ENCODE measurements at regions not wholly inside any gene's neighbourhood (a gene's known extent, or its start where the extent isn't known, plus 50 kb on each side); places are given as distances from the start of the nearest gene placed in this dataset.

DNA sequence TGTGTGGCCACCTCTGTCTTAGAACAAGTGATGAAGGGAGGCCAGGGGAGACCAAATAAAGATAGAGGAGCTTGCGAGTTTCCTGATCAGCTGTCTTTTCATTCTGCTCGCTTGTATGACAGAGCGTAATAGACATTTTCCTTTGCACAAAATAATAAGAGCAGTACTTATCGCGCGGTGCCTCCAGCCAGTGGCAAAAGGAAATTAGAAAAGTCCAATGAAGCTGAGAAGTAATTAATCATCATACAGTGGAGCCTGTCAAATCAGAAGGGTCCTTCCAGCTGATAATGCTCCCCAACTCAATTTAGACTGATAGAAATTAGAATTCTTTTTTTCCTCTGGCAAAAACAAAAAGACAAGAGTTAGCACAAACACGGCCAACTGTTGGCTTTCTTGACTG is 307.0 kb upstream of the IRX5 start:
- H3K36me3 ChIP-seq (ENCODE audit: insufficient read depth, low read length), result no peaks in the 10 kb centered on the region
- H3K9me3 ChIP-seq (ENCODE audit: low read length), result peaks cover 4% of the 10 kb centered on the region
- no peaks in the 10 kb centered on the region for H3K4me1 ChIP-seq (ENCODE audit: insufficient read depth, low read length)
- H3K27me3 ChIP-seq (ENCODE audit: insufficient read depth, low read length), result no peaks in the 10 kb centered on the region
- no peak overlapping the region for H2AFZ ChIP-seq (ENCODE audit: low read depth, low read length)
- no peak overlapping the region for H3K4me3 ChIP-seq (ENCODE audit: low read length)

DNA sequence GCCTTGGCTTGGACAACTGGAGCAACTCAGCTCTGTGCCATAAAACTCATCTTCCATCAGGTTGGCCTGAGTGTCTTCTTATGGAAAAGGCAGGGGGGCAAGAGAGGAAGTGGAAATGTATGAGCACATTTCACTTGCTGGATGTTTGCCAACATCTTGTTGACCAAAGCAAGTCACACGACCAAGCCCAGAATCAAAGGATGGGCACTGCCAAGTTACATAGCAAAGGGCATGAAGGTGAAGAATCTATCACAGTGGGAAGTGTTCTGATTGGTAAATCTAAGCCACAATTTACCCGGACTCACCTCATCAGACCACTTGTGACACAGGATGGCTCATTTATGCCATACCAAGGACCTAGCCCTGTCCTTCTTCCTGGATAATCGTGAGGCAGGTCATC is 310.5 kb upstream of the IRX5 start:
- H3K9me3 ChIP-seq (ENCODE audit: low read length), result peaks cover 4% of the 10 kb centered on the region
- no peak overlapping the region for H2AFZ ChIP-seq (ENCODE audit: low read depth, low read length)
- no peak overlapping the region for H3K4me3 ChIP-seq (ENCODE audit: low read length)
- no peaks in the 10 kb centered on the region for H3K27me3 ChIP-seq (ENCODE audit: insufficient read depth, low read length)
- no peaks in the 10 kb centered on the region for H3K36me3 ChIP-seq (ENCODE audit: insufficient read depth, low read length)
- peaks cover 4% of the 10 kb centered on the region for H3K4me1 ChIP-seq (ENCODE audit: insufficient read depth, low read length)

DNA sequence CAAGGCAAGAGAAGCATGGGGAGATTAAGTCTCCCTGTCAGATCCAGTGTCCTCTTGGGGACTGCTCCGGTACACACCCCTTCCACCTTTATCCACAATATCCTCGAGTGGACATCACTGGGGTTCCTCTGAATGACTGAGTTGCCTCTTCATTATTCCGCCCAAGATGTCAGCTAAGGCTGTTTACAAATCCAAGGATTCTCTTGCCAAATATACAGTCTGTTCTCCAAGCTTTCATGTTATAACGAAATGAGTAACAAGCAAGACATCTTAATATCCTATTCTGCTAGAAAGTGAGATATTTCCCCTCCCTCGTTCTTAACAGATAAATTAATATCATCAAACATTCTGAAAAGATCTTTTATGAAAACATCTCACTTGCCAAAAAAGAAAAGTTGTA is 314.1 kb upstream of the IRX5 start:
- Histone ChIP-seq H3K27me3 (ENCODE audit: insufficient read depth, low read length) (no peaks in the 10 kb centered on the region), H2AFZ (ENCODE audit: low read depth, low read length) (no peak overlapping the region), H3K4me3 (ENCODE audit: low read length) (no peak overlapping the region), H3K36me3 (ENCODE audit: insufficient read depth, low read length) (no peaks in the 10 kb centered on the region), H3K4me1 (ENCODE audit: insufficient read depth, low read length) (peaks cover 4% of the 10 kb centered on the region), H3K9me3 (ENCODE audit: low read length) (peaks cover 4% of the 10 kb centered on the region)

DNA sequence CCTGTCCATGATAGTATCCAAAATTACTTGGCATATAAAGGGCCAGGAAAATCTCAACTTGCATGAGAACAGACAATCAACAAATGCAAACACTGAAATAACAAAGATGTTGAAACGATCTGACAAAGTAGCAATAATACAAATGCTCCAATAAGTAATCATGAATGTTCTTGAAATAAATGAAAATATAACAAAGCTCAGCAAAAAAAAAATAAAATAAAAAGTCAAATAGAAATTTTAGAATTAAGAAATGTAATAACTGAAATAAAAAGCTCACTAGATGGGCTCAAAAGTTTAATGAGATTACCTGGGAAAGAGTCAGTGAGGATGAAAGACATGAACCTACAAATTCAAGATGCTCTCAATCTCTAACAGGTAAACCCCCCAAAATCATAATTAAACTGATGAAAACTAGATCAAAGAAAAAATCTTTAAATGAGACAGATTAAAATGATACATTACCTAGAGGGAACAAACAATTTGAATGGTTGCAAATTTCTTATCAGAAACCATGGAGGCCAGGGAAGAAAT is 319.0 kb upstream of the IRX3 start:
- Histone ChIP-seq H3K4me3 (ENCODE audit: low read length) (no peak overlapping the region), H3K9me3 (ENCODE audit: low read length) (no peaks in the 10 kb centered on the region), H2AFZ (ENCODE audit: low read depth, low read length) (no peak overlapping the region), H3K27me3 (ENCODE audit: insufficient read depth, low read length) (no peaks in the 10 kb centered on the region), H3K36me3 (ENCODE audit: insufficient read depth, low read length) (no peaks in the 10 kb centered on the region), H3K4me1 (ENCODE audit: insufficient read depth, low read length) (no peaks in the 10 kb centered on the region)

DNA sequence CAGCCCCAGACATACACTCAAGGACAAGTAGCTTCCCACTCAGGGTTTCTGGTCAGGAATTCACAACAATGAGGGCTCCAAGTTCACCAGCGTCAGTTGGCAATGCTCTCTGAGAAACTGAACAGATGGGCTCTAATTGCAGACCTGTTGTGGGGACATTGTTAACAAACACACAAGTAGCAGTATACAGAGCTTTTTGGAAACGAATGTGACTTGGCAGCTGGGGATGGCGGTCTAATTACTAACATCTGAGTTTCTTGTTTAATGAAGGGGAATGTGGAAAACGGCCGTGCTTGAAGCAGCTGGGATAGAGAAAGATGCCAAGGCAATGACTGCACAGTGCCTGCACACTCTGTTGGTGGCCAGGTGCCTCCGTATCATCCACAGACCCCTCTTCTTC is 316.1 kb upstream of the IRX3 start:
- H3K36me3 ChIP-seq (ENCODE audit: insufficient read depth, low read length), result no peaks in the 10 kb centered on the region
- no peaks in the 10 kb centered on the region for H3K27me3 ChIP-seq (ENCODE audit: insufficient read depth, low read length)
- H3K4me1 ChIP-seq (ENCODE audit: insufficient read depth, low read length), result peaks cover under 1% of the 10 kb centered on the region
- H2AFZ ChIP-seq (ENCODE audit: low read depth, low read length), result no peak overlapping the region
- H3K4me3 ChIP-seq (ENCODE audit: low read length), result no peak overlapping the region
- H3K9me3 ChIP-seq (ENCODE audit: low read length), result no peaks in the 10 kb centered on the region

DNA sequence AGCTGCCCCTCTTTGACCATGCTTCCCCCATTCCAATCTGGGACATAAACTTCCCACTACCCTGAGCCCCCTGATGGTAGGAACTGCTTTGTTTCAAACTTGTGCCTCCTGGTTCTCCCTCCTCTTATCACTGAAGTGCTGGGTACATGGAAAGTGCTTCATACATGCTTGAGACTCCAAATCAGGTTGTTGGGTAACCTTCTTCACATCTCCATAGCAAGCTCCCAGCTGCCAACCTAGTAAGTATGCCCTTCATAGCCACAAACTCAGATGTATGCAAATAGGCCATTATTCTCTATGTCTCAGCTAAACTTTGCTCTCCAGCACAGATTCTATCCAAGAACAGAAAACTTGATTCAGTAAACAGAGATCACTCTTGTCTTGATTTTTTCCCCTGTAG is 310.6 kb upstream of the IRX3 start:
- no peaks in the 10 kb centered on the region for H3K9me3 ChIP-seq (ENCODE audit: low read length)
- H3K4me1 ChIP-seq (ENCODE audit: insufficient read depth, low read length), result peaks cover 7% of the 10 kb centered on the region

DNA sequence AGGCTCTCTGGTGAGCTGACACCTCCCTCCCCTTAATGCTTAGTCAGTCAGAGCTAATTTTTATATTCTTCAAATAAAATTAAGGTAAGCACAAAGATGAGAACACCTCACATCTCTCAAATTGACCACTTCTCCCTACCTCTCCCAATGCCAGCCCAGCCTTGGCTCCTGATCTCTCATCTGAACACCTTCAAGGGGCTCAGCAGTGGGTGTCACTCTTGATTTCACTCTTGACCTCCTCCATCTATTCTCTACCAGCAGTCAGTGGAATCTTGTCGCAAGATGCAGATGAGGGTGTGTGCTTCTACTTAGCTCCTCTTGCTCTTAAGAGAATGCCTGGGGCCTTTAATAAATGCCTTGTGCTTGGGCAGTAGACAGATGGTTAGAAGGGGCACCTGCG is 309.0 kb upstream of the IRX3 start:
- no peak overlapping the region for H3K4me3 ChIP-seq (ENCODE audit: low read length)
- no peaks in the 10 kb centered on the region for H3K9me3 ChIP-seq (ENCODE audit: low read length)
- H3K4me1 ChIP-seq (ENCODE audit: insufficient read depth, low read length), result peaks cover 20% of the 10 kb centered on the region
- no peaks in the 10 kb centered on the region for H3K36me3 ChIP-seq (ENCODE audit: insufficient read depth, low read length)
- no peaks in the 10 kb centered on the region for H3K27me3 ChIP-seq (ENCODE audit: insufficient read depth, low read length)
- H2AFZ ChIP-seq (ENCODE audit: low read depth, low read length), result no peak overlapping the region

More for the DNA sequence above, 310.6 kb upstream of the IRX3 start:
- Histone ChIP-seq H2AFZ (ENCODE audit: low read depth, low read length) (no peak overlapping the region), H3K27me3 (ENCODE audit: insufficient read depth, low read length) (no peaks in the 10 kb centered on the region), H3K4me3 (ENCODE audit: low read length) (no peak overlapping the region), H3K36me3 (ENCODE audit: insufficient read depth, low read length) (no peaks in the 10 kb centered on the region)

DNA sequence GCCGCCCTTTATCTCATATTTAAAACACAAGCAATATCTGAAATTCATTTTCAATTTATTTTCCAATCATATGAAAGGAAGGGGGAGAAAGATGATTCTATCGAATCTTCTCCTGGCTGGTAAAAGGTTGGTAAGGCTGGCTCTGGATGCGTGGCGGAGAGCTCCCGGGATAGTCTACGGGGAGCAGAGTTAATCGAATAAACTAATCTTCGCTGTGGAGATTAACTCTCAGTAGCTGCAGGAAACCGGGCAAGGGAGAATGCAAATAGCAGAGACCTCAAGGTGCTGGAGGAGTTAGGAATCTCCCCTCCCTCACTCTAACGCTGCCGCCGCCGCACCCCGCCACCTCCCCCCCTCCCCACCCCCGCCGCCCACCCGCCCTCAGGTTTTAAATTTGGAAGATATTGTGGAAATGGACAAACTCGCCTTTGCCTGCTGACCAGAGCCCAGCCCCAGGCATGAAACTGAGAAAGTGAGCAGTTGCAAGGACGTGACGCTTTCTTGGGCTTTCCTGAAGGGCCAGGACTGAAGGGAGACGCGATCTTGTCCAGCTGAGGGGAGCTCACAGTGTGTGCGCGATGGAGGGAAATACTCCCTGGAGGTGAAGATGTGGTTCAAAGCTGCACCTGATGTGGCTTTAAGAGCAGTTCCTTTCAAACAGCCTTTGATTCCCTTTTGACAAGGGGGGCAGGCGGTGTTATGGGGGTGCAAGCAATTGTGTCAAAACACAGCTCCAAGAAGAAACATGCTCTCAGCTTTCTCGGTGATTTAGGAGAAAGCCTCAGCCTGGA is 308.2 kb upstream of the IRX3 start:
- Histone ChIP-seq H3K4me3 (ENCODE audit: low read length) (no peak overlapping the region), H3K4me1 (ENCODE audit: insufficient read depth, low read length) (peaks cover 20% of the 10 kb centered on the region), H3K9me3 (ENCODE audit: low read length) (no peaks in the 10 kb centered on the region), H3K36me3 (ENCODE audit: insufficient read depth, low read length) (no peaks in the 10 kb centered on the region), H2AFZ (ENCODE audit: low read depth, low read length) (no peak overlapping the region), H3K27me3 (ENCODE audit: insufficient read depth, low read length) (no peaks in the 10 kb centered on the region)

DNA sequence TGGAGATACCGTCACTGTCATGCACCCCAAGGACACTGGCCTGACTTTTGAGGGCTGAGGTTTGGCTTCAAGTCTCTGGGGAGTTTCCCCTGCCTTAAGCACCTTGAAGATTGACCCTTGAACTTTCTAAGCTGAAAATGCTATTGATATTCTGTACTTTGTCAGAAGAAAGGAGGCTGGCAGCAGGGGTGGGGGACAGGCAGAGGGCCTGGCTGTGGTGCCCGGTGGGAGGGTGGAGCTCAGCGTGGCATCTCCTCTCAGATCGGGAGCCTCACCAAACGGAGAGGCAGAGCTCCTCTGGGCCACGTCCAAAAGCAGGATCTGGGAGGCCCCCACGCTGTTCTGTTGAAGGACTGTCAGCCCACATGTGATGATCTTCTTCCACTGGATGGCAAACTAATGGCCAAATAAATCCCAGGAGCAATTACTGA is 305.2 kb upstream of the IRX3 start:
- peaks cover 17% of the 10 kb centered on the region for H3K4me1 ChIP-seq (ENCODE audit: insufficient read depth, low read length)
- no peaks in the 10 kb centered on the region for H3K36me3 ChIP-seq (ENCODE audit: insufficient read depth, low read length)
- H3K27me3 ChIP-seq (ENCODE audit: insufficient read depth, low read length), result no peaks in the 10 kb centered on the region
- no peak overlapping the region for H2AFZ ChIP-seq (ENCODE audit: low read depth, low read length)
- no peak overlapping the region for H3K4me3 ChIP-seq (ENCODE audit: low read length)
- H3K9me3 ChIP-seq (ENCODE audit: low read length), result no peaks in the 10 kb centered on the region

DNA sequence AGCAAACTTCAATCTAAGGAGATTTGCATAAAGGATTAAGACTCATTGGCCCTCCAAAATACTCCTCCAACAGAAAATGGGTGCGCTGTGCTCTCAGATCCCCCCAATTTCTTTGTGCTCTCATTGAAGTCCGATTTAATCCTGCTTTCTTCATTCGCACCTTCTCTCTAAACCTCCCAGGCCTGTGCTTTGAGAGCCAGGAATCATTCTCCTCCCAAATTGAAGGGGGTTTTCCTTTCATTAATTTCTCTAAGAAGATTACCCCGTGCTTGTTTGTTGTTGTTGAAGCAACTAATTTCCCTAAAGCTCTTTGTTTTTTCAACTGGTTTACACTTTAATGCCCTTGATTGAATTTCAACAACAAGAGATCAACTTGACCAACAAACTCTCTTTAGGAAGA is 304.2 kb upstream of the IRX3 start:
- H3K4me3 ChIP-seq (ENCODE audit: low read length), result no peak overlapping the region
- no peaks in the 10 kb centered on the region for H3K27me3 ChIP-seq (ENCODE audit: insufficient read depth, low read length)
- H2AFZ ChIP-seq (ENCODE audit: low read depth, low read length), result no peak overlapping the region
- H3K4me1 ChIP-seq (ENCODE audit: insufficient read depth, low read length), result peaks cover 22% of the 10 kb centered on the region
- no peaks in the 10 kb centered on the region for H3K36me3 ChIP-seq (ENCODE audit: insufficient read depth, low read length)
- H3K9me3 ChIP-seq (ENCODE audit: low read length), result no peaks in the 10 kb centered on the region

DNA sequence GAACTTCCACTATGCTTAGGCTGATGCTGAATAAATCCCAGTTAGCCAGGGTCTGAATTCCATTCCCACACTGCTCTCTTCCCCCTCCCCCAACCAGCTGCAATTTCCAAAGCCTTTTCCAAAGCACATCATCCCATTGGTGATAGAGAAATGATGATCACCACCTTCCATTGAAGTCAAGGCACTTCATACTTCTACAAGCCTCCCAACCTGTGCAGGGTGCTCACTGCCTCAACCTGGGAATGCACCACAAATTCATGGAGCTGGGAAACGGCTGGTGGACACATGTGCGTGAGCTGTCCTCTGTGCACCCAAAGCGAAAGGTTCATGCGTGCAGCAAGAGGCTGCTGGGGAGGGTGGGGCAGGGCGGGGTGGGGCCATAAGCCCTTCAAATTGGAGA is 302.7 kb upstream of the IRX3 start:
- no peaks in the 10 kb centered on the region for H3K9me3 ChIP-seq (ENCODE audit: low read length)
- peaks cover 33% of the 10 kb centered on the region for H3K4me1 ChIP-seq (ENCODE audit: insufficient read depth, low read length)
- H3K4me3 ChIP-seq (ENCODE audit: low read length), result no peak overlapping the region
- no peak overlapping the region for H2AFZ ChIP-seq (ENCODE audit: low read depth, low read length)
- no peaks in the 10 kb centered on the region for H3K36me3 ChIP-seq (ENCODE audit: insufficient read depth, low read length)
- H3K27me3 ChIP-seq (ENCODE audit: insufficient read depth, low read length), result no peaks in the 10 kb centered on the region

DNA sequence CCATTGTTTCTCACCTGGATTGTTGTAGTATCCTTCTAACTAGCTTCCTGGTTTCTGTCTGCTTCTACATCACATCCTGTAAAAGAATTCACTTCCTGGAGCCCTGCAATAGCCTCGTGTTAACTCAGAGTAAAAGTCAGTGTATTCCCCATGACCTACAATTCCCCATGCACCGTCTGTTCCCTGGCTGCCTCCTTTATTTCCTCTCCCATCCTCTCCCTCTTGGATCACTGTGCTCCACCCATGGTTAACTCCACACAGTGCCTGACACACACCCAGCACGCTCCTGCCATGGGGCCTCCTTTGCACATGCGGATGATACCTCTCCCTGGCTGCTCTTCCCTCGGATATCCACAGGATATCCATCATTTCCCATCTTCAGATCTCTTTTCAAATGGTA is 301.4 kb upstream of the IRX3 start:
- Histone ChIP-seq H3K27me3 (ENCODE audit: insufficient read depth, low read length) (no peaks in the 10 kb centered on the region), H3K9me3 (ENCODE audit: low read length) (no peaks in the 10 kb centered on the region), H2AFZ (ENCODE audit: low read depth, low read length) (no peak overlapping the region), H3K4me1 (ENCODE audit: insufficient read depth, low read length) (peaks cover 29% of the 10 kb centered on the region), H3K36me3 (ENCODE audit: insufficient read depth, low read length) (no peaks in the 10 kb centered on the region), H3K4me3 (ENCODE audit: low read length) (no peak overlapping the region)

DNA sequence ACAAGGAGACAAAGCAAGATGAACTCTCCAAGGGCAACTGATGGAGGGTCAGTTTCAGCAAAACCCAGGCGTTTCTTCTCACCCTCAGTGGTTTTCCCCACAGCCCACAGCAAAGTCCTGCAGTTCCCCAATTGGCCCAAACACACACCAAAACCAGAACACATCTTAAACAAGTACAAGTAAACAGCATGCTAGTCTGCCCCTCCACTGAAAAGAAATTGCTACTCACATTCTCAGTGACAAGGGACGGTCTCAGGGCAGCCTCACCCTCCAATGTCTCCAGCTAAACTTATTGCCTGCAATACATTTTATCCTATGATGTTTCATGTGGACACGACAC is 300.6 kb upstream of the IRX3 start:
- Histone ChIP-seq H3K9me3 (ENCODE audit: low read length) (no peaks in the 10 kb centered on the region), H3K4me3 (ENCODE audit: low read length) (no peak overlapping the region), H2AFZ (ENCODE audit: low read depth, low read length) (no peak overlapping the region), H3K4me1 (ENCODE audit: insufficient read depth, low read length) (peaks cover 34% of the 10 kb centered on the region), H3K27me3 (ENCODE audit: insufficient read depth, low read length) (no peaks in the 10 kb centered on the region), H3K36me3 (ENCODE audit: insufficient read depth, low read length) (no peaks in the 10 kb centered on the region)
